H9 (cell line): ENCODE measurements at regions not wholly inside any gene's neighbourhood (a gene's known extent, or its start where the extent isn't known, plus 50 kb on each side); places are given as distances from the start of the nearest gene placed in this dataset.

Experiments used
- DNase-seq: peaks from one replicate; pipeline ENCODE4 v3.0.0-alpha.2; 2017
- H2AFZ ChIP-seq: one replicate; pipeline ENCODE4 v1.6.1; 2013; ENCODE audit warnings: mild to moderate bottlenecking, low read length, control low read depth, moderate library complexity
- H2AK5ac ChIP-seq: 2 replicates; pipeline ENCODE4 v1.6.1; 2013; ENCODE audit warnings: low read length, control low read depth, mixed read lengths; ENCODE audit not compliant: insufficient read length
- H2BK120ac ChIP-seq: one replicate; pipeline ENCODE4 v1.6.1; 2013; ENCODE audit warnings: low read depth, mild to moderate bottlenecking, low read length, control low read depth, inconsistent platforms; ENCODE audit not compliant: poor library complexity, severe bottlenecking
- H2BK12ac ChIP-seq: 2 replicates; pipeline ENCODE4 v1.6.1; 2013; ENCODE audit warnings: low read length, control low read depth, mixed read lengths, low read depth; ENCODE audit not compliant: insufficient read length
- H2BK15ac ChIP-seq: 2 replicates; pipeline ENCODE4 v1.6.1; 2013; ENCODE audit warnings: low read depth, low read length, control low read depth
- H2BK20ac ChIP-seq: one replicate; pipeline ENCODE4 v1.6.1; 2013; ENCODE audit warnings: low read depth, mild to moderate bottlenecking, low read length, control low read depth, inconsistent platforms; ENCODE audit not compliant: poor library complexity, severe bottlenecking
- H2BK5ac ChIP-seq: 2 replicates; pipeline ENCODE4 v1.6.1; 2013; ENCODE audit warnings: low read length, control low read depth, mixed read lengths; ENCODE audit not compliant: insufficient read length
- H3K14ac ChIP-seq: 2 replicates; pipeline ENCODE4 v1.6.1; 2013; ENCODE audit warnings: low read length, control low read depth; ENCODE audit not compliant: insufficient read depth
- H3K18ac ChIP-seq: 2 replicates; pipeline ENCODE4 v1.6.1; 2013; ENCODE audit warnings: low read depth, mild to moderate bottlenecking, mixed read lengths, low read length, control low read depth; ENCODE audit not compliant: insufficient read length
- H3K23ac ChIP-seq: 2 replicates; pipeline ENCODE4 v1.6.1; 2013; ENCODE audit warnings: low read length, control low read depth, mixed read lengths, low read depth; ENCODE audit not compliant: insufficient read length
- H3K23me2 ChIP-seq: 2 replicates; pipeline ENCODE4 v1.6.1; 2013; ENCODE audit warnings: low read depth, mild to moderate bottlenecking, mixed read lengths, low read length, control low read depth; ENCODE audit not compliant: insufficient read length, poor library complexity, severe bottlenecking
- H3K27ac ChIP-seq: 2 replicates; pipeline ENCODE4 v1.5.1; 2013; ENCODE audit warnings: low read length, control low read depth, mixed read lengths, low read depth; ENCODE audit not compliant: insufficient read length
- H3K27me3 ChIP-seq: 2 replicates; pipeline ENCODE4 v1.6.1; 2013; ENCODE audit warnings: low read length, control low read depth, inconsistent platforms; ENCODE audit not compliant: insufficient read depth
- H3K4ac ChIP-seq: 2 replicates; pipeline ENCODE4 v1.6.1; 2013; ENCODE audit warnings: low read depth, mild to moderate bottlenecking, control low read depth, inconsistent platforms, low read length, moderate library complexity
- H3K4me1 ChIP-seq: 2 replicates; pipeline ENCODE4 v1.6.1; 2013; ENCODE audit warnings: low read length, control low read depth, inconsistent platforms; ENCODE audit not compliant: insufficient read depth
- H3K4me2 ChIP-seq: 2 replicates; pipeline ENCODE4 v1.6.1; 2013; ENCODE audit warnings: low read length, control low read depth, mixed read lengths; ENCODE audit not compliant: insufficient read length, insufficient read depth
- H3K56ac ChIP-seq: 2 replicates; pipeline ENCODE4 v1.6.1; 2013; ENCODE audit warnings: low read depth, mild to moderate bottlenecking, mixed read lengths, low read length, control low read depth; ENCODE audit not compliant: insufficient read length
- H3K79me1 ChIP-seq: 2 replicates; pipeline ENCODE4 v1.6.1; 2013; ENCODE audit warnings: low read depth, mild to moderate bottlenecking, moderate library complexity, low read length, control low read depth, inconsistent platforms; ENCODE audit not compliant: insufficient read depth, poor library complexity, severe bottlenecking
- H3K79me2 ChIP-seq: 2 replicates; pipeline ENCODE4 v1.6.1; 2013; ENCODE audit warnings: low read length, control low read depth, inconsistent platforms; ENCODE audit not compliant: insufficient read depth
- H3K9ac ChIP-seq: 2 replicates; pipeline ENCODE4 v1.6.1; 2013; ENCODE audit warnings: low read length, control low read depth, mixed read lengths; ENCODE audit not compliant: insufficient read length; ENCODE audit errors: extremely low read depth
- H3K9me3 ChIP-seq: one replicate; pipeline ENCODE4 v1.6.1; 2013; ENCODE audit warnings: low read depth, low read length, inconsistent platforms; ENCODE audit not compliant: control insufficient read depth
- H3T11ph ChIP-seq: one replicate; pipeline ENCODE4 v1.6.1; 2013; ENCODE audit warnings: mild to moderate bottlenecking, low read length, control low read depth, inconsistent platforms
- H4K20me1 ChIP-seq: one replicate; pipeline ENCODE4 v1.6.1; 2013; ENCODE audit not compliant: control insufficient read depth, insufficient read length, insufficient read depth
- H4K5ac ChIP-seq: 2 replicates; pipeline ENCODE4 v1.6.1; 2013; ENCODE audit warnings: low read depth, mild to moderate bottlenecking, mixed read lengths, low read length, control low read depth; ENCODE audit not compliant: insufficient read length
- H4K8ac ChIP-seq: replicated peaks from 2 replicates; pipeline ENCODE4 v1.6.1; 2013; ENCODE audit warnings: low read length, control low read depth, mixed read lengths, low read depth; ENCODE audit not compliant: insufficient read length
- H4K91ac ChIP-seq: 2 replicates; pipeline ENCODE4 v1.6.1; 2013; ENCODE audit warnings: low read depth, mild to moderate bottlenecking, moderate library complexity, mixed read lengths, low read length, control low read depth; ENCODE audit not compliant: insufficient read length
- H3K27ac Mint-ChIP-seq, 3 experiments: 2 replicates in 2 of 3; 3 replicates in 1 of 3; pipeline ENCODE4 v1.8.0; 2020 to 2021; ENCODE audit warnings: mixed read lengths in 3 of 3, mild to moderate bottlenecking in 1 of 3, moderate library complexity in 1 of 3
- H3K27me3 Mint-ChIP-seq: 2 replicates; pipeline ENCODE4 v1.8.0; 2021; ENCODE audit warnings: low read depth, mild to moderate bottlenecking, moderate library complexity, mixed read lengths
- H3K36me3 Mint-ChIP-seq, 3 experiments: 2 replicates in 2 of 3; 3 replicates in 1 of 3; pipeline ENCODE4 v1.8.0; 2020 to 2021; ENCODE audit warnings: low read depth in 3 of 3, mixed read lengths in 3 of 3; ENCODE audit not compliant: insufficient read depth in 1 of 3
- H3K4me1 Mint-ChIP-seq, 2 experiments: 2 replicates each; pipeline ENCODE4 v1.8.0; 2020; ENCODE audit warnings: mixed read lengths in 2 of 2
- H3K4me3 Mint-ChIP-seq, 2 experiments: 2 replicates in 1 of 2; 3 replicates in 1 of 2; pipeline ENCODE4 v1.8.0; 2020 to 2021; ENCODE audit warnings: mild to moderate bottlenecking in 2 of 2, mixed read lengths in 2 of 2, moderate library complexity in 1 of 2
- H3K9me3 Mint-ChIP-seq, 2 experiments: 2 replicates in 1 of 2; 3 replicates in 1 of 2; pipeline ENCODE4 v1.8.0; 2020; ENCODE audit warnings: mild to moderate bottlenecking in 2 of 2, mixed read lengths in 2 of 2, moderate library complexity in 1 of 2
- CTCF ChIP-seq: fragments of 200-600 bp; sonication (generic); conservative IDR thresholded peaks from 3 replicates; pipeline ENCODE4 v1.8.0; 2021; ENCODE audit warnings: antibody characterized with exemption, mild to moderate bottlenecking
- WGBS: extraction: QIAGEN DNeasy Blood & Tissue Kit; methylation state at CpG from one replicate; pipeline ENCODE4 v1.1.7; 2013; ENCODE audit warnings: missing lambda C conversion rate, low lambda C conversion rate, mixed read lengths; ENCODE audit not compliant: insufficient read length; ENCODE audit errors: extremely low coverage; 5-methylcytosine and 5-hydroxymethylcytosine counted together

GRCh38 chr5:58322453-58322852 is 137.4 kb downstream of the PLK2 start:
- Histone ChIP-seq H3K79me1 (no peaks in the 10 kb centered on the region), H3K27me3 (no peaks in the 10 kb centered on the region), H2BK20ac (no peak overlapping the region), H2BK5ac (no peak overlapping the region), H3K4ac (no peak overlapping the region), H2AFZ (no peak overlapping the region), H3K27ac (no peak overlapping the region), H3K4me2 (no peak overlapping the region), H4K20me1 (no peaks in the 10 kb centered on the region), H3K4me1 (peaks cover 2% of the 10 kb centered on the region; the same call in 1 of the 2 replicates), H3K23me2 (no peaks in the 10 kb centered on the region), H3K18ac (no peak overlapping the region), H3K56ac (no peak overlapping the region), H2BK15ac (no peak overlapping the region), H2BK12ac (no peak overlapping the region), H4K91ac (no peak overlapping the region), H4K5ac (no peak overlapping the region), H3K23ac (no peak overlapping the region), H3K14ac (no peak overlapping the region), H4K8ac (no peak overlapping the region), H2BK120ac (no peak overlapping the region), H2AK5ac (no peak overlapping the region), H3K9ac (no peak overlapping the region), H3K9me3 (no peaks in the 10 kb centered on the region), H3T11ph (no peak overlapping the region), H3K79me2 (no peaks in the 10 kb centered on the region)
- no peak for DNase-seq
- WGBS = no CpG with 5 or more reads among the region's 3 CpGs
- H3K9me3 Mint-ChIP-seq = no peaks in the 10 kb centered on the region
- H3K4me3 Mint-ChIP-seq = no peak overlapping the region
- no peak for TF ChIP-seq CTCF
- no peaks in the 10 kb centered on the region for H3K27me3 Mint-ChIP-seq
- H3K36me3 Mint-ChIP-seq = no peaks in the 10 kb centered on the region
- no peak overlapping the region for H3K27ac Mint-ChIP-seq
- peaks cover 24 to 25% of the 10 kb centered on the region in 2 experiments for H3K4me1 Mint-ChIP-seq
